ENCODE measurements at regions not wholly inside any gene's neighbourhood (a gene's known extent, or its start where the extent isn't known, plus 50 kb on each side); places are given as distances from the start of the nearest gene placed in this dataset.
A peak's percentile ranks its signal among the peaks of the same experiment; 100 is the strongest.

- Mint-ChIP-seq H3K4me1 (ENCODE audit: low read depth) (peaks cover 3% of the 10 kb centered on the region), H3K9me3 (ENCODE audit: low read depth) (no peaks in the 10 kb centered on the region), H3K27me3 (no peaks in the 10 kb centered on the region), H3K27ac (peak overlapping the region; percentile 56), H3K36me3 (ENCODE audit: insufficient read depth) (no peaks in the 10 kb centered on the region), H3K4me3 (ENCODE audit: low read depth) (no peak overlapping the region)
- DNase-seq (ENCODE audit: low spot score, unreplicated experiment): no peak
- TF ChIP-seq CTCF (IDR thresholded peaks at IDR 0.05; ENCODE audit: unreplicated experiment): no peak
These were observed 103.7 kb downstream of the CTTN start for GRCh38 chr11:70501933-70502540.

- Mint-ChIP-seq H3K27ac (peak overlapping the region; percentile 33), H3K4me1 (ENCODE audit: low read depth) (peaks cover 3% of the 10 kb centered on the region), H3K9me3 (ENCODE audit: low read depth) (no peaks in the 10 kb centered on the region), H3K27me3 (no peaks in the 10 kb centered on the region), H3K4me3 (ENCODE audit: low read depth) (no peak overlapping the region), H3K36me3 (ENCODE audit: insufficient read depth) (no peaks in the 10 kb centered on the region)
- no peak for DNase-seq (ENCODE audit: low spot score, unreplicated experiment)
- no peak for TF ChIP-seq CTCF (IDR thresholded peaks at IDR 0.05; ENCODE audit: unreplicated experiment)
These were observed 104.5 kb downstream of the CTTN start for GRCh38 chr11:70502677-70503467.

- H3K27ac Mint-ChIP-seq: peak overlapping the region; percentile 89
- no peaks in the 10 kb centered on the region for H3K27me3 Mint-ChIP-seq
- no peaks in the 10 kb centered on the region for H3K9me3 Mint-ChIP-seq (ENCODE audit: low read depth)
- H3K4me3 Mint-ChIP-seq (ENCODE audit: low read depth): no peak overlapping the region
- H3K36me3 Mint-ChIP-seq (ENCODE audit: insufficient read depth): no peaks in the 10 kb centered on the region
- peak; percentile 42 for TF ChIP-seq CTCF (IDR thresholded peaks at IDR 0.05; ENCODE audit: unreplicated experiment)
- peaks cover 3% of the 10 kb centered on the region for H3K4me1 Mint-ChIP-seq (ENCODE audit: low read depth)
- no peak for DNase-seq (ENCODE audit: low spot score, unreplicated experiment)
These were observed 105.3 kb downstream of the CTTN start for GRCh38 chr11:70503468-70504221.

- no peaks in the 10 kb centered on the region for H3K27me3 Mint-ChIP-seq
- no peaks in the 10 kb centered on the region for H3K36me3 Mint-ChIP-seq (ENCODE audit: insufficient read depth)
- peaks cover 3% of the 10 kb centered on the region for H3K4me1 Mint-ChIP-seq (ENCODE audit: low read depth)
- no peak for TF ChIP-seq CTCF (IDR thresholded peaks at IDR 0.05; ENCODE audit: unreplicated experiment)
- no peak overlapping the region for H3K4me3 Mint-ChIP-seq (ENCODE audit: low read depth)
- DNase-seq (ENCODE audit: low spot score, unreplicated experiment): no peak
- peak overlapping the region; percentile 89 for H3K27ac Mint-ChIP-seq
- H3K9me3 Mint-ChIP-seq (ENCODE audit: low read depth): no peaks in the 10 kb centered on the region
These were observed 106.1 kb downstream of the CTTN start for GRCh38 chr11:70504246-70505020.

GRCh38 chr11:70505331-70505731 is 107.0 kb downstream of the CTTN start:
- DNase-seq (ENCODE audit: low spot score, unreplicated experiment): no peak
- no peak overlapping the region for H3K4me3 Mint-ChIP-seq (ENCODE audit: low read depth)
- H3K4me1 Mint-ChIP-seq (ENCODE audit: low read depth): peaks cover 3% of the 10 kb centered on the region
- no peaks in the 10 kb centered on the region for H3K9me3 Mint-ChIP-seq (ENCODE audit: low read depth)
- H3K27ac Mint-ChIP-seq: peak overlapping the region; percentile 76
- TF ChIP-seq CTCF (IDR thresholded peaks at IDR 0.05; ENCODE audit: unreplicated experiment): no peak
- no peaks in the 10 kb centered on the region for H3K36me3 Mint-ChIP-seq (ENCODE audit: insufficient read depth)
- no peaks in the 10 kb centered on the region for H3K27me3 Mint-ChIP-seq
